ENCODE measurements at regions not wholly inside any gene's neighbourhood (a gene's known extent, or its start where the extent isn't known, plus 50 kb on each side); places are given as distances from the start of the nearest gene placed in this dataset.

DNA sequence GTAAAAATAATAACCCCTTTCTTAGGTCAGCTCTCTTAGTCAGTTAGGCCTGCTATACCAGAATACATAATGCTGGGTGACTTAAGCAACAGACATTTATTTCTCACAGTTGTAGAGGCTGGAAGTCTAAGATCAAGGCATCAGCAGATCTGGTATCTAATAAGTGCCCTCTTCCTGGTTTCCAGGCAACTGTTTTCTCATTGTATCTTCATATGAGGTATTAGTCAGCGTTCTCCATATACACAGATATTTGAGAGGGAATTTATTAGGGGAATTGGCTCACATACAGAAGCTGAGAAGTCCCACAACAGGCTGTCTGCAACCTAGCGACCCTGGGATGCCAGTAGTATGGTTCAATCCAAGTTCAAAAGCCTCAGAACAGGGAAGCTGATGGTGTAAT is 896.0 kb downstream of the GALC start (continued):
- TF ChIP-seq ZKSCAN1 (IDR thresholded peaks at IDR 0.05; ENCODE audit: low read length) (no peak), ZBTB38 (CRISPR knock-in tag; IDR thresholded peaks at IDR 0.05) (no peak), ZNF775 (CRISPR knock-in tag; IDR thresholded peaks at IDR 0.05; ENCODE audit: borderline replicate concordance) (no peak)
- TF ChIP-seq, protein P1, sequence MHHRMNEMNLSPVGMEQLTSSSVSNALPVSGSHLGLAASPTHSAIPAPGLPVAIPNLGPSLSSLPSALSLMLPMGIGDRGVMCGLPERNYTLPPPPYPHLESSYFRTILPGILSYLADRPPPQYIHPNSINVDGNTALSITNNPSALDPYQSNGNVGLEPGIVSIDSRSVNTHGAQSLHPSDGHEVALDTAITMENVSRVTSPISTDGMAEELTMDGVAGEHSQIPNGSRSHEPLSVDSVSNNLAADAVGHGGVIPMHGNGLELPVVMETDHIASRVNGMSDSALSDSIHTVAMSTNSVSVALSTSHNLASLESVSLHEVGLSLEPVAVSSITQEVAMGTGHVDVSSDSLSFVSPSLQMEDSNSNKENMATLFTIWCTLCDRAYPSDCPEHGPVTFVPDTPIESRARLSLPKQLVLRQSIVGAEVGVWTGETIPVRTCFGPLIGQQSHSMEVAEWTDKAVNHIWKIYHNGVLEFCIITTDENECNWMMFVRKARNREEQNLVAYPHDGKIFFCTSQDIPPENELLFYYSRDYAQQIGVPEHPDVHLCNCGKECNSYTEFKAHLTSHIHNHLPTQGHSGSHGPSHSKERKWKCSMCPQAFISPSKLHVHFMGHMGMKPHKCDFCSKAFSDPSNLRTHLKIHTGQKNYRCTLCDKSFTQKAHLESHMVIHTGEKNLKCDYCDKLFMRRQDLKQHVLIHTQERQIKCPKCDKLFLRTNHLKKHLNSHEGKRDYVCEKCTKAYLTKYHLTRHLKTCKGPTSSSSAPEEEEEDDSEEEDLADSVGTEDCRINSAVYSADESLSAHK (CRISPR knock-in tag; IDR thresholded peaks at IDR 0.05; ENCODE audit: borderline replicate concordance) = no peak

DNA sequence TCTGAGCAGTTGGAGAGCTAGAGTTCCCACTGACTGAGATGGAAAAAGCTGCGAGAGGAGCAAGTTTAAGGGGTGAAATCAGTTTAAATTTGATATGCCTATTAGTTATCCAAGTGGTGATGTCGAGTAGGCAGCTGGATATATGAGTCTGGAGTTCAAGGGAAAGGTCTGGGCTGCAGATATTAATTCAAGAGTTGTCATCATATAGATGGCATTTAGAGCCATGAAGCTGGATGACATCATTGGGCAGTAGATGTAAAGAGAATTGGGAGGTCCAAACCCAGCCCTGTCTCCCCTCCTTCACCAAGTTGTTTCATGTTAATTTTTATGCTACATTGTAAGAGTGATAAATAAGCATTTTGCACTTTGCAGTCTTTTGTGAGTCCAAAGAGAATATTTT is 898.1 kb downstream of the GALC start:
- DNase-seq (ENCODE audit: low spot score) = no peak
- Histone ChIP-seq H3K36me3 (replicated peaks in 1 of 2; ENCODE audit: control insufficient read depth in 1 of 2, insufficient read depth in 2 of 2, low read length in 2 of 2) (no peaks in the 10 kb centered on the region), H4K20me1 (ENCODE audit: insufficient read depth, low read length) (no peaks in the 10 kb centered on the region), H3K4me1 (ENCODE audit: insufficient read depth, low read length) (no peaks in the 10 kb centered on the region), H2AFZ (ENCODE audit: low read length) (no peak overlapping the region), H3K79me2 (ENCODE audit: insufficient read depth, low read length) (no peaks in the 10 kb centered on the region), H3K27ac (ENCODE audit: extremely low read length, insufficient read depth, low read length) (no peak overlapping the region), H3K9me3 (ENCODE audit: low read length) (no peaks in the 10 kb centered on the region), H3K4me2 (ENCODE audit: low read depth, low read length) (no peak overlapping the region), H3K9ac (ENCODE audit: insufficient read depth, low read depth, low read length) (no peak overlapping the region), H3K4me3 (replicated peaks in 1 of 3; ENCODE audit: insufficient read depth in 1 of 3, low read depth in 2 of 3, low read length in 3 of 3) (no peak overlapping the region), H3K27me3 (ENCODE audit: control insufficient read depth in 1 of 2, insufficient read depth in 2 of 2, low read length in 2 of 2) (no peaks in the 10 kb centered on the region)
- POLR2A ChIA-PET = no interaction called here
- no TSS peak for BruUV-seq (replicated peaks)
- WGBS (ENCODE audit: low lambda C conversion rate) = 0% methylated on average over 2 of the region's 2 CpGs
- intact Hi-C loops (cut with micrococcal nuclease; ENCODE audit: unreplicated experiment) = no loop called here
- in situ Hi-C loops (cut with HindIII; ENCODE audit: extremely low pct_ligation_motif_present, low pct_unique_long_range_greater_than_20kb) = no loop called here
- ATAC-seq = no peak
- FAIRE-seq = no peak
- CTCF ChIA-PET (ENCODE audit: low intra/inter-chr PET ratio, low total read pairs) = no interaction called here
- TF ChIP-seq, protein P2, sequence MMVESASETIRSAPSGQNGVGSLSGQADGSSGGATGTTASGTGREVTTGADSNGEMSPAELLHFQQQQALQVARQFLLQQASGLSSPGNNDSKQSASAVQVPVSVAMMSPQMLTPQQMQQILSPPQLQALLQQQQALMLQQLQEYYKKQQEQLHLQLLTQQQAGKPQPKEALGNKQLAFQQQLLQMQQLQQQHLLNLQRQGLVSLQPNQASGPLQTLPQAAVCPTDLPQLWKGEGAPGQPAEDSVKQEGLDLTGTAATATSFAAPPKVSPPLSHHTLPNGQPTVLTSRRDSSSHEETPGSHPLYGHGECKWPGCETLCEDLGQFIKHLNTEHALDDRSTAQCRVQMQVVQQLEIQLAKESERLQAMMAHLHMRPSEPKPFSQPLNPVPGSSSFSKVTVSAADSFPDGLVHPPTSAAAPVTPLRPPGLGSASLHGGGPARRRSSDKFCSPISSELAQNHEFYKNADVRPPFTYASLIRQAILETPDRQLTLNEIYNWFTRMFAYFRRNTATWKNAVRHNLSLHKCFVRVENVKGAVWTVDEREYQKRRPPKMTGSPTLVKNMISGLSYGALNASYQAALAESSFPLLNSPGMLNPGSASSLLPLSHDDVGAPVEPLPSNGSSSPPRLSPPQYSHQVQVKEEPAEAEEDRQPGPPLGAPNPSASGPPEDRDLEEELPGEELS (CRISPR knock-in tag; IDR thresholded peaks at IDR 0.05) = no peak
- TF ChIP-seq NFIB (CRISPR knock-in tag; IDR thresholded peaks at IDR 0.05; ENCODE audit: borderline replicate concordance) (no peak), ZNF24 (IDR thresholded peaks at IDR 0.05) (no peak), ZNF317 (CRISPR knock-in tag; IDR thresholded peaks at IDR 0.05) (no peak)
- TF ChIP-seq, protein P3, sequence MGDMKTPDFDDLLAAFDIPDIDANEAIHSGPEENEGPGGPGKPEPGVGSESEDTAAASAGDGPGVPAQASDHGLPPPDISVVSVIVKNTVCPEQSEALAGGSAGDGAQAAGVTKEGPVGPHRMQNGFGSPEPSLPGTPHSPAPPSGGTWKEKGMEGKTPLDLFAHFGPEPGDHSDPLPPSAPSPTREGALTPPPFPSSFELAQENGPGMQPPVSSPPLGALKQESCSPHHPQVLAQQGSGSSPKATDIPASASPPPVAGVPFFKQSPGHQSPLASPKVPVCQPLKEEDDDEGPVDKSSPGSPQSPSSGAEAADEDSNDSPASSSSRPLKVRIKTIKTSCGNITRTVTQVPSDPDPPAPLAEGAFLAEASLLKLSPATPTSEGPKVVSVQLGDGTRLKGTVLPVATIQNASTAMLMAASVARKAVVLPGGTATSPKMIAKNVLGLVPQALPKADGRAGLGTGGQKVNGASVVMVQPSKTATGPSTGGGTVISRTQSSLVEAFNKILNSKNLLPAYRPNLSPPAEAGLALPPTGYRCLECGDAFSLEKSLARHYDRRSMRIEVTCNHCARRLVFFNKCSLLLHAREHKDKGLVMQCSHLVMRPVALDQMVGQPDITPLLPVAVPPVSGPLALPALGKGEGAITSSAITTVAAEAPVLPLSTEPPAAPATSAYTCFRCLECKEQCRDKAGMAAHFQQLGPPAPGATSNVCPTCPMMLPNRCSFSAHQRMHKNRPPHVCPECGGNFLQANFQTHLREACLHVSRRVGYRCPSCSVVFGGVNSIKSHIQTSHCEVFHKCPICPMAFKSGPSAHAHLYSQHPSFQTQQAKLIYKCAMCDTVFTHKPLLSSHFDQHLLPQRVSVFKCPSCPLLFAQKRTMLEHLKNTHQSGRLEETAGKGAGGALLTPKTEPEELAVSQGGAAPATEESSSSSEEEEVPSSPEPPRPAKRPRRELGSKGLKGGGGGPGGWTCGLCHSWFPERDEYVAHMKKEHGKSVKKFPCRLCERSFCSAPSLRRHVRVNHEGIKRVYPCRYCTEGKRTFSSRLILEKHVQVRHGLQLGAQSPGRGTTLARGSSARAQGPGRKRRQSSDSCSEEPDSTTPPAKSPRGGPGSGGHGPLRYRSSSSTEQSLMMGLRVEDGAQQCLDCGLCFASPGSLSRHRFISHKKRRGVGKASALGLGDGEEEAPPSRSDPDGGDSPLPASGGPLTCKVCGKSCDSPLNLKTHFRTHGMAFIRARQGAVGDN (CRISPR knock-in tag; IDR thresholded peaks at IDR 0.05) = no peak
- TF ChIP-seq, protein P4, sequence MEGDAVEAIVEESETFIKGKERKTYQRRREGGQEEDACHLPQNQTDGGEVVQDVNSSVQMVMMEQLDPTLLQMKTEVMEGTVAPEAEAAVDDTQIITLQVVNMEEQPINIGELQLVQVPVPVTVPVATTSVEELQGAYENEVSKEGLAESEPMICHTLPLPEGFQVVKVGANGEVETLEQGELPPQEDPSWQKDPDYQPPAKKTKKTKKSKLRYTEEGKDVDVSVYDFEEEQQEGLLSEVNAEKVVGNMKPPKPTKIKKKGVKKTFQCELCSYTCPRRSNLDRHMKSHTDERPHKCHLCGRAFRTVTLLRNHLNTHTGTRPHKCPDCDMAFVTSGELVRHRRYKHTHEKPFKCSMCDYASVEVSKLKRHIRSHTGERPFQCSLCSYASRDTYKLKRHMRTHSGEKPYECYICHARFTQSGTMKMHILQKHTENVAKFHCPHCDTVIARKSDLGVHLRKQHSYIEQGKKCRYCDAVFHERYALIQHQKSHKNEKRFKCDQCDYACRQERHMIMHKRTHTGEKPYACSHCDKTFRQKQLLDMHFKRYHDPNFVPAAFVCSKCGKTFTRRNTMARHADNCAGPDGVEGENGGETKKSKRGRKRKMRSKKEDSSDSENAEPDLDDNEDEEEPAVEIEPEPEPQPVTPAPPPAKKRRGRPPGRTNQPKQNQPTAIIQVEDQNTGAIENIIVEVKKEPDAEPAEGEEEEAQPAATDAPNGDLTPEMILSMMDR (CRISPR knock-in tag; IDR thresholded peaks at IDR 0.05) = no peak
